C1 segment of cervical spinal cord (tissue), 14 donors: ENCODE measurements at regions not wholly inside any gene's neighbourhood (a gene's known extent, or its start where the extent isn't known, plus 50 kb on each side); places are given as distances from the start of the nearest gene placed in this dataset.
"Not testable (repeated sequence)": the region's sequence is repeated elsewhere in the genome, so short reads cannot be mapped to it uniquely, and the experiment has no call there.

ENCODE experiments used
- DNase-seq, 14 donors: peaks; one replicate each; lab custom pipeline; 2025; lab: John Stamatoyannopoulos, UW

GRCh38 chr11:23555085-23555484 lies 694.8 kb upstream of the CCDC179 start:
- no peak for DNase-seq

DNA sequence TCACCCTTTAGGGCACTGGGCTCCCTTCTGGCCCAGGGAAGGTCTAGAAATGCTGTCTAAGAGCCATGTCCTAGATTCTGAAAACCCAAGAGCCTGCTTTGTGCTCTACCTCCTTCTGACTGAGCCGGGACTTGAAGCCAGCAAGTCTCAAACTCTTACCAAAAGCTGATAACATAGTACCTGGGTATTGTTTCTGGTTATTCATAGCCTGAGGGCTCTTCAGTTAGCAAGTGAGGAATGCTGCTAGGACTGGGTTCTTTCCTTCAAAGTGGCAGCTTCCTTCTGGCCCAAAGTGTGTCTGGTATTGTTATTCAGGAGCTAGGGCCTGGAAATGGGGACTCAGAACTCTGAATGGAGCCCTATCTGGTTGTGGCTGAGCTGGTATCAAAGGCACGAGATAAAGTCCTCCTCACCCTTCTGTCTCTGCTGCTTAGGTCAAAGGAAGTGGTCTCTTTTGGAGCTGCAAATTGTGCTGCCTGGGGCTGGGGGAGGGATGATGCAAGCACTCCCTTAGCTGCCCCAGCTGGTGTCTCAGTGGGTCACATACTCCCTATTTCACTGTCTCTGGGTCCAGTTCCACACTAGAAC lies 696.0 kb upstream of the CCDC179 start:
- no peak for DNase-seq

DNA sequence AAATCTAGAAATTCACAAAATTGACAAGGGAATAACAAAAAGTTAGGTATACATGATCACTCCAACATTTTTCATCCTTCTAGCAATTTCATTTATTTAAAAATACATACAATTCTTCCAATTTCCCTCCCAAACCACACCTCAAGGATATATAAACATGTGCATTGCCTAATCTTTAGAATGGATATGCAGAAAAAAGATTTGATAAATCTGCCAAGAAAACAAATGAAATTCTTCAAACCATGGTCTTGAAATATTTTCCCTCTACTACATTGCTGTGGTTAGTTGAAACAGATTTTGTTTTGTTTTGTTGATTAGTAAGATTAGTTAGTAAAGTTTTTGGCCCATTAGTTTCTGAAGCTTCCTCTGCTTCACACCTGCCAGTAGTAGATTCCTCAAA lies 703.3 kb upstream of the CCDC179 start:
- no peak for DNase-seq

DNA sequence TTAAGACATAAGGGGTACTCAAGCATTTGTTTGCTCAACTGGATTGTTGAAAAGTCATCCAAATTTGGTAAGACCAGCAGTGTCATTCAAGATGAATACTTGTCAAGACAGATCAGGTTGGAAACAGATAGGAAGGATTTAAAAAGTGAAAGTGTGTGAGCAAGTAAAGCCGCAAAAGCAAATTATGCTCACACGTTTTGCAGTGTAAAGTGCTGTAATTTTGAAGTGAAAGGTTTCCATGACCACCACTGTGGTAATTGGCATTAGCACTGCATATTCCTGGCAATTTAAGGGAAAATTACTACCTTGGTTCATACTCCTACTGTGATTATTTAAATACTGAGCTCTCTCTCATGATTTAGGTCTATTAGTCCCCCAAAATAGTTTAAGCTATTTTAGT lies 704.1 kb upstream of the CCDC179 start:
- no peak for DNase-seq

GRCh38 chr11:23569134-23569533 lies 708.9 kb upstream of the CCDC179 start:
- DNase-seq: no peak

- DNase-seq: no peak
These were observed 709.3 kb upstream of the CCDC179 start for GRCh38 chr11:23569547-23569946.

DNA sequence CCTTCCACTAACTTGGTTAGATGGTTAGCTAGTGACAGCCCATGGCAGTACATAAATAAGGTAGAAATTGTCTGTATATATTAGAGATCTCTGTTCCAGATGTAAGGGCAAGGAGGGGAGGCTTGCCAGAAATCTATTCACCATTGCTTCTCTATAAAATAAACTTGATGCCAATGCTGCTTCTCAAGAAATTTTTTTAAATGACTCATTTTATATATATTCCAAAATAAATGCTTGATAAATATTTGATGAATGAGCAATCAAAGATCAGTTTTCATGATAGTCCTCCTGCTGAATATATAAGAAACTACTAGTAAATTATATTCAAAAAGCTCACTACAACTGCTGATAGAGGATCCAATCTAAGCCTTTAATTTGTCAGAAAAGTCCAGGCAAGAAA lies 710.6 kb upstream of the CCDC179 start:
- no peak for DNase-seq

DNA sequence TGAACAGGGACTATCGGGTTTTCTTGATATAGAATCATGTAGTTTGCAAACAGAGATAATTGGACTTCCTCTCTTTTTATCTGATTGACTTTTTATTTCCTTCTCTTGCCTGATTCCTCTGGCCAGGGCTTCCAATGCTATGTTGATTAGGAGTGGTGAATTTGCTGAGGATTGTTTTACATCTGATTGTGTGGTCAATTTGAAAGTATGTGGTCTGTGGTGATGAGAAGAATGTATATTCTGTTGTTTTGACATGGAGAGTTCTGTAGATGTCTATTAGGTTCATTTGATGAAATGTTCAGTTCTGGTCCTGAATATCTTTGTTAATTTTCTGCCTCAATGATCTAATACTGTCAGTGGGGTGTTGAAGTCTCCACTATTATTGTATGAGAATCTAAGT lies 713.2 kb upstream of the CCDC179 start:
- DNase-seq: no peak

DNA sequence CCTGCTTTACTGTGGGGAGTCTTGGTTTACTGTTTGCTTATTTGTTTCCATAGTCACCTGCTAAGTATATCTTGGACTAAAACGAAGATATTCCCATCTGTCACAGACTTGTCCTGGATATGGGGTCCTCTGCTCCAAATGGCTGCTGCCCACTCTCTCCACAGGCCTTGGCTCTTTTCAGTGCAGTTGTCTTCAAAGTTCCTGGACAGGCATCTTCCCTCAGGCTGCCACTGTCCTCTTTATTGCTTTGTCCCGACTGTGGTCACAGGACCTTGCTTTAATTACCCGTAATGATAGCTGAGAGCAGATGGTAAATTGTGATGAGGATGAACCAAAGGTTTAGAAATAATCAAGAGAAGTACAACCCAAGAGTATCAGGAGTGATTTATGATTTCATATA lies 713.9 kb upstream of the CCDC179 start:
- no peak for DNase-seq

GRCh38 chr11:23577296-23577695 lies 717.0 kb upstream of the CCDC179 start:
- DNase-seq: no peak

DNA sequence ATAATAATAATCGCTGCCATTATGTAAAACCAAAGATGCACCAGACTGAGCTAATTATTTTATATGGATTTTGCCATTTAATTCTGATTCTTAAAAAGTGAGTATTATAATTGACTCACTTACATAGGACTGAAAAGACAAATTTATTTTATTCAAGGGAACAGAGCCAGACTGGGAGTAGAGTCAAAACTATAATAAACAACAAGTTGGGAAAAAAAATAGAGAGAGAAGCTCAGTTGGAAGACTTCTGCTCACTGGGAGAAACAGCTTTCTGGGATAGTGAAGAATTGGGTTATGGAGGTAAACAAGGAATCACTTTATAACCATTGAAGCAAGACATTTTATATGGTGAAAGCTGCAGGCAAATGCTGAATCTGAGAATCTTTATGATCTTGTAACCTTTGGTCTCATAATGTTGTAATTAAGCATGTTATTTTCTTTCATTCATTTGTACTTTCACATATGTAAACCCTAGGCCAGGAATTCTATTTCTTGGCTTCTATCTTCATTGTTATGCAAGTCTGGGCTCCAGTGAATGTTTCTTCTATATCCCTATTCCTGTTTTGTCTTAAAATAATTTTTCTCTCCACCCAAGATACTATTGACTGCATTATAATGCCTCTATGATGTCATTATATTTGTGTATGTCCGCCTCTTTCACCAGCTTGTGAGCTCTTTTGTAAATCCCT lies 725.3 kb upstream of the CCDC179 start:
- DNase-seq: no peak

GRCh38 chr11:23586173-23586572 lies 725.9 kb upstream of the CCDC179 start:
- DNase-seq: no peak

DNA sequence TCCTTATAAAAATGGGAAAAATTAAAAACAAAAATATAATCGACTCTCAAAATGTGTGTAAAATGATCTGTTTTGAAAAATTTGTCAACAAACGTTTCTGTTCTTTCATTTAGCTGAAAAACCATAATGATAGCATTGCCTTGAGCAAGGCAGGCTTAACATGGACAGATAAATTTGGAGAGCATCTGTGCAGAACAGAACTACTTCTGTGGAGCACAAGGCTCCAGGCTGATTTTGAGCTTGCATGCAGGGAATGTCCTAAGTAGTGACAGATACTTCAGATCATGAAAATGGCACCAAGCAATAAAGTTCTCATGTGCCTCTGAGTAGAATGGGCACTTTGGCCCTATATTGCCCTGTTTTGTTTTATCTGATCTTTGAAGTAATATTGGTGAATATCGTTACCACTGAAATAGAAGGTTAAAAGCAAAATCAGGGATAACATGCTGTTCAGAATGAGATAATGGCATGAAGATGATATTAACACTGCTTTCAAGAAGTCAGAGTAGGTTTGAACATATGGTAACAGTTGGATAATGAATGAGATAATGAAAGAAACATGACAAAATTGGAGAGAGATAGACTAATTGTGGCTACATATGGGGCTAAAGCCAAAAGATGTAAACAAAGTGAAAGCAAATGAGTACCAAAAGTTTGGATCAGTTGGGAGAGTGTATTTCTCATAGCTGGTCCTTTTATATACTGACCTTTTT lies 730.5 kb upstream of the CCDC179 start:
- no peak for DNase-seq

DNA sequence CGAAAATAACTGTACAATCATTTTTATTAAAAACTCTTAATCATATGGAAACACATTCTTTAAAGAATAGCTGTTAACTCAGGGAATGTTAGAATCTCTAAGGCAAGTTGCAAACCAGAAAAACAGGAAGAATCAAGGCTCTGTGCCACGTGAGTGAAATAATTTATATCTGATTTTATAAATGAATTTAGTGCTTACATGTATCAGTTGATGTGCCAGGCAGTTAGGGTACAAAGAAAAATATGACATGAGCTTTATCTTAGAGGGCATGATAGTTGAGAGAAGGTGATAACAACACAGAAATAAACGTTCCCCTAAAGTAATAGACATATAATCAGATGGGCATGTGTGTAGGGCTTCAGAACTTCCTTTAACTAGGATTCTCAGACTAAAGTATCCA lies 734.5 kb upstream of the CCDC179 start:
- no peak for DNase-seq

GRCh38 chr11:23604966-23605365 lies 744.7 kb upstream of the CCDC179 start:
- no peak for DNase-seq

GRCh38 chr11:23606191-23606590 lies 745.9 kb upstream of the CCDC179 start:
- DNase-seq: no peak

GRCh38 chr11:23611726-23612125 lies 751.5 kb upstream of the CCDC179 start:
- DNase-seq: no peak

GRCh38 chr11:23620617-23621016 lies 760.3 kb upstream of the CCDC179 start:
- DNase-seq: no peak

- no peak for DNase-seq
These were observed 772.0 kb upstream of the CCDC179 start for GRCh38 chr11:23632293-23632692.

GRCh38 chr11:23644443-23644842 lies 784.2 kb upstream of the CCDC179 start:
- no peak for DNase-seq

DNA sequence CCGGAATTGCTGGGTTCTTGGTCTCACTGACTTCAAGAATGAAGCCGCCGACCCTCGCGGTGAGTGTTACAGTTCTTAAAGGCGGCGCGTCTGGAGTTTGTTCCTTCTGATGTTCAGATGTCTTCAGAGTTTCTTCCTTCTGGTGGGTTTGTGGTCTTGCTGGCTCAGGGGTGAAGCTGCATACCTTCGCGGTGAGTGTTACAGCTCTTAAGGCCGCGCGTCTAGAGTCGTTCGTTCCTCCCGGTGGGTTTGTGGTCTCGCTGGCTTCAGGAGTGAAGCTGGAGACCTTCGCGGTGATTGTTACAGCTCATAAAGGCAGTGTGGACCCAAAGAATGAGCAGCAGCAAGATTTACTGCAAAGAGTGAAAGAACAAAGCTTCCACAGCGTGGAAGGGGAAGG lies 792.1 kb upstream of the CCDC179 start:
- not testable (repeated sequence) for DNase-seq

- no peak for DNase-seq
These were observed 792.9 kb upstream of the CCDC179 start for GRCh38 chr11:23653071-23653675.

- no peak for DNase-seq
These were observed 808.0 kb upstream of the CCDC179 start for GRCh38 chr11:23668324-23668723.
